GM21825 (cell line): ENCODE measurements at regions not wholly inside any gene's neighbourhood (a gene's known extent, or its start where the extent isn't known, plus 50 kb on each side); places are given as distances from the start of the nearest gene placed in this dataset.
"Not testable (repeated sequence)": the region's sequence is repeated elsewhere in the genome, so short reads cannot be mapped to it uniquely, and the experiment has no call there.

ENCODE experiments used
- ATAC-seq: cut with Tn5 transposase; IDR thresholded peaks from one replicate; pipeline ENCODE4 v1.9.1; 2021; ENCODE audit warnings: mild to moderate bottlenecking, moderate library complexity; ENCODE audit not compliant: unreplicated experiment

DNA sequence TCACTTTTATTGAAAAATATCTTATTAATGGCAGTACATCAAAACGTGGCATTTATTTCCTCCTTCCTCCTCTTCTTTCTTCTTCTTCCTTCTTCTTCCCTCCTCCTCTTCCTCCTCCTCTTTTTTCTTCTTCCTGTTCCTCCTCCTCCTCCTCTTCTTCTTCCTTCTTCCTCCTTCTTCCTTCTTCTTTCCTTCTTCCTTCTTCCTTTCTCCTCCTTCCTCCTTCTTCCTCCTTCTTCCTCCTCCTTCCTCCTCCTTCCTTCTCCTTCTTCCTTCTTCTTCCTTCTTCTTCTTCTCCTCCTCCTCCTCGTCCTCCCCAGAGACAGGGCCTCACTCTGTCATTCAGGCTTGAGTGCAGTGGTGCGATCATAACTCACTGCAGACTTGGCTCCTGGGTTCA is 457.2 kb downstream of the AEBP2 start:
- ATAC-seq, result no peak

DNA sequence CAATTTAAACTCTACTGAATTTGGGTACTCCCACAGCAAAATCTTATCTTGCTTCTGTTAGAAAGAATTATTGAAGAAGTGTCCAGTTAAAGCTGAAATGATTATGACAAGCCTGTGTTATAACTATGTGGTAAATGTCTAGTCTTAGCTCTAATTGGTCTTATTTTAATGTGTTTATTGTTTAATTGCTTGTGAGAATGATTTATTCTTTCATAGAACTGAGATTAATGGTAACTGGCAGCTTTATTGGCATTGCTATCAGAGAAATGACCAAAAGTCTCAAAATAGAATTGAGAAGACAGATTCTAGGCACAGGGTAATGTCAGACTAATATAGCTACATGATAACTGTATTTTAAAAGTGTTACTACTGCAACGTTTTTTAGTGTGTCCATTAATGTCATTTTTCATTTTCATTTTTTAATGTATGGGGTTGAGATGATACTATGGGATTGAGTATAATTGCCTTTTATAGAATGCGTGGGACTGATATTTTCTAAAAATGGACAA is 458.7 kb downstream of the AEBP2 start:
- no peak for ATAC-seq

DNA sequence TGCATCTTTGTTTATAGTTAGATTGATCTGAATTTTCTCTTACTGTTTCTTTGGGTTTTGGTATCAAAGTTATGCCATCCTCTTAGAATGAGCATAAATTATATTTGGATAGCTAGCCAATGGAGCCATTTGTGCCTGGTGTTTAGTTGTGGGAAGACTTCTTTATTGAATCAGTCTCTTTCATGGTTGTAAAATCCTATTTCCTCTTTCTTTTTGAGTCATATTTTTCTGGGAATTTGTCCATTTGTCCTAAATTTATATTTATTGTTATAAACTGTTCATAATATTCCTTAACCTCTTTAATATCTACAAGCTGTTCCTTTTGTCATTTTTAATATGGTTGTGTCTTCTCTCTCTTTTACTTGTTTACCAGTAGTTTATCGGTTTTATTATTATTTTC is 462.5 kb downstream of the AEBP2 start:
- no peak for ATAC-seq

DNA sequence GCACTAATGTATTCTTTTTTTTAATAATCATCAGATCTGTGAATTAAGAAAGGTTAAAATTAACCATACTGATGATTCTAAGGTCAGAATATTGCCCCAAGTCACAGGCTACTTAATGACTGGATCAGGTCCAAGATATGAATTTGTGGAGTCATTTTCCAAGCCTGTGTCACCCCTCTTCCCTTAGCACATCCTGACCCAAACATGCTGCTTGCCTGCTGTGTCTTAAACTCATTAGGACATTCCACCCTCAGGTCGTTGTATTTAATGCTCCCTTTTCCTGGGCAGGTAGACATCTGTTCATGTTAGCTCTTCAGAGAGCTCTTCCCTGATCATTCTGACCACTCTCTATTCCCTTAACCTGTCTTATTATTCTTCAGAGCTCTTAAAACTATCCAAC is 463.5 kb upstream of the PDE3A start:
- ATAC-seq, result no peak

DNA sequence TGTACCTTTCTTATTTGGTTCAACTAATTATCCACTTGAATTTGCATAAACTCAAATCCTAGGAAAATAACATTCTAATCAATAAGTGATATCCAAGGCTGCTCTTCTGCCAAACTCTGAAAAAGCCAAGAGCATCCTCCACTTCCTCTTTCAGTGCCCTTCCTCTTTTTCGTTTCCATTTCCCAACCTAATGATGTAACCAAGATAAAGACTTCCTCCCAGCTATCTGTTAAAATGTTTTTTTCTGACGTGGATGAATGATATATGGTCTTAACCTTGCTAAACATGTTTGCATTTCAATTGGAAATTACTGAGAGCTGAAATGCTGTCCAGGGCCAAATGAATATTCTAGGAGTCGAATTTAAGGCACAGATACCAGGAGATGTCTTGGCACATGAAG is 459.5 kb upstream of the PDE3A start:
- ATAC-seq, result no peak

DNA sequence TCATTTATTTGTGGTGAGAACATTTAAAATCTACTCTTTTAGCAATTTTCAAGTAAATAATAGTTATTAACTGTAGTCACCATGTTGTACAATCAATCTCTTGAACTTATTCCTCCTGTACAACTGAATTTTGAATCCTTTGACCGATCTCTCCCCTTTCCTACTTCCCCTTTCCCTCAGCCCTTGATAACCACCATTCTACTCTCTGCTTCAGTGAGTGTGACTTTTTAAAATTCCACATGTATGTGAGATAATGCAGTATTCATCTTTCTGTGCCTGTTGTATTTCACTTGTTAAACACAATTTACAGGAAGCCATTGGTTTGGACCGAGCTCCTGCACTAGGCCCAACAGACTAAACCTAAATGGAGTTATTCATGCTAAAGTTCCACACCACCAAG is 458.9 kb upstream of the PDE3A start:
- ATAC-seq, result no peak

DNA sequence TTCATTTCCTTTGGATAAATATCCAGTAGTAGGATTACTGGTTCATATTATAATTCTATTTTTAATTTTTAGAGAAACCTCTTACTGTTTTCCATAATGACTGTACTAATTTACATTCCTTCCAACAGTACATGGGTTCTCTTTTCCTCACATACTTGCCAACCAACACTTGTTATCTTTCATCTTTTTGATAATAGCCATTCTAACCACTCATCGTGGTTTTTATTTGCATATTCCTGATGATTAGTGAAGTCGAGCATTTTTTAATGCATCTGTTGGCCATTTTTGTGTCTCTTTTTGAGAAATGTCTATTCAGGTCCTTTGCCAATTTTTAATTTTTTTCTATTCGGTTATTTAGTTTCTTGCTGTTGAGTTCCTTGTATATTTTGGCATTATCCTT is 457.7 kb upstream of the PDE3A start:
- ATAC-seq, result no peak

DNA sequence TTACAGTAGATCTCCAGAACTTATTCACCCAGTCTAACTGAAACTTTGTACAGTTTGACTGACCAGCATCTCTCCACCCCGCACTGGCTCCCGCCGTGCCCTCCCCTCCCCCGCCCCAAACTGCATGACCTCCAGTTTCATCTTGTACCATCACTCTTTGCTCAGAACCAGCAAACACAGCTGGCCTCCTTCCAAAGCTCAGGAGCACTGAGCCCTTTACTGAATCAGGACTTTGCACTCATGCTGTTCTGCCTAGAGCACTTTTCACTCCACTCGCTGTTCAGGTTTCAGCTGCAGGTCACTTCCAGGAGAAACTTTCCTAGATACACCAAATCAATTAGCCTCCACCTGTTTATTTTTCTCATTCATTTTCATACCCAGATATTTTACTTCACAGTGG is 455.3 kb upstream of the PDE3A start:
- no peak for ATAC-seq

DNA sequence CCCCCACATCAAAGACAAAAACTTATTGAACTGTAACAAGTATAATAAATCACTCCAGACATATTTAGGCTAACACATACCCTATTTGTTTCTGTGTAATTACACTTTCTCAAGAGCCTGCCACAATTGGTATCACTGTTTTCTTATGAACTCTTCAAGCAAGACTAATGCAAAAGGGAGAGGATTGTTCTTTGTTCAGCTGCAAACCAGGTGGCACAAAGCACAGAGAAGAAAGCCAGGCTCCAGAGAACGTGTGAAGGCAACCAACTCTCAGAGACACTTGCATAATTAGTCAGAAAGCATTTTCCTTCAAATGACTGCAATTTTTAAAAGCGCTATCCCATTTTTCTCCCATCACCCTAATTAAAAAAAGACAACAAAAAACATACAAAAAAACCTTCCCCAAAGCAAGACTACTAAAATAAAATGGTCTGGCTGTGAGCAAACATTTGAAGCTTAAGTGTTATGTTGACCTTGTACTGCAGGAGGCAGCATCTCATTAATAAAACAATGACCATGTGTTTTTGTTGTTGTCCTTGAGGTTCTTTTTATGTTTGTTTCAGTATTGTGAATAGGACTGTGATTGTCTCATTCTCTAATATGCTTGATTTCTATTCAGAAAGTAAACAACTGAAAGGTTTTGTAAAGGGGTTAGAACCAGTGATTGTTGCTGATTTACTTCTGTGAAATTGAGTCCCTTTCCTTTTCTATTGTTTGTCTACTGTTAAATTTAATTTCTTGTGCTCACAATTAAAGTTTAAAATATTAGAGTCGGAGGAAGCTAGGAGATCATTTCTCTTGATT is 452.7 kb upstream of the PDE3A start:
- ATAC-seq, result no peak

DNA sequence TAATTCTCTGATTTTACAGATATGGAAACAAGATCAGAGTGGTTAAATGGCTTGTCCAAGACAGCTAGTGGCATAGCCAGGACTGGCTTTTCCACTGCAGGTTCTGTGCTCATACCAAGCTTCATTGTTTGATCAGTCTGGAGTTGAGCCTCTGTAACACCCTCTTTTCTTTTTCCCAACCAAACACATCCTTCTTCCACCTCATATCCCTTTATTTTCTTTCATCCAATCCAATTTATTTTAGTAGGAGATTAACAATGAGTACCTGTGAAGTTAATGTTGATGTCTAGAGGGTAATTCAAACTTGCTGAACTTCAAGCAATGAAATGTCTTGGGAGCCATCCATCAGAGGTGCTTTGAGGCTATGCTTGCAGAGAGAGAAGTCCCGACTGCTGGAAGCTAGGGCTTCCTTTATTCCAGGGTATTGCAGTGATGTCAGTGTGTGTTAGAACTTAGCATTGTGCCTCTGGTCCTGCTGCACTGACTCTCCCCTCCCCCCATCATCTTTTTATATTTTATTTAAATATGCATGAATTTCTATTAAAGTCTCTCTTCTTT is 452.1 kb upstream of the PDE3A start:
- no peak for ATAC-seq

DNA sequence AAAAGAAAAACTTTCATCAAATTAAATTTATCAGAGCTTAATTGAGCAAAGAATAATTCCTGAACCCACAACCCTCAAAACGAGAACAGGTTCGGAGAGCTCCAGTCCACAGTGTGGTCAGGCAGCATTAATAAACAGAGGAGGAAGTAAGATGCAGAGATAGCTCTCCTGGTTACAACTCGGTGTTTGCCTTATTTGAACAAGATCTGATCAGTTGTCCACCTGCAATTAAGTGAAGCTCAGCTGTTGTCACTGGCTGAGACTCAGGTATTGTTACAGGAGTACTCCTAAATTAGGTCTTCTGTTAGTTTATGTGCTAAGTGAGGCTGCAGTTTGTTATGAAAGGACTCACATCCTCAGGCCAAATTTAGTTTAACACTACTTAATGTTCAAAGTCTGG is 451.4 kb upstream of the PDE3A start:
- ATAC-seq, result no peak

DNA sequence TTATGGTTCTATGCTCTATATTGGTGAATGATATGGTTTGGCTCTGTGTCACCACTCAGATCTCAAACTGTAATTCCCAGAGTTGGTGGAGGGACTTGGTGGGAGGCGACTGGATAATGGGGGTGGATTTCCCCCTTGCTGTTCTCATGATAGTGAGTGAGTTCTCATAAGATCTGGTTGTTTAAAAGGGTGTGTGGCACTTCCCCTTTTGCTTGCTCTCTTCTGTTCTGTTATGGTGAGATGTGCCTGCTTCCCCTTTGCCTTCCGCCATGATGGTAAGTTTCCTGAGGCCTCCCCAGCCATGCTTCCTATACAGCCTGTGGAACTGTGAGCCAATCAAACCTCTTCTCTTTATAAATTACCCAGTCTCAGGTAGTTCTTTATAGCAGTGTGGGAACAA is 446.6 kb upstream of the PDE3A start:
- not testable (repeated sequence) for ATAC-seq

DNA sequence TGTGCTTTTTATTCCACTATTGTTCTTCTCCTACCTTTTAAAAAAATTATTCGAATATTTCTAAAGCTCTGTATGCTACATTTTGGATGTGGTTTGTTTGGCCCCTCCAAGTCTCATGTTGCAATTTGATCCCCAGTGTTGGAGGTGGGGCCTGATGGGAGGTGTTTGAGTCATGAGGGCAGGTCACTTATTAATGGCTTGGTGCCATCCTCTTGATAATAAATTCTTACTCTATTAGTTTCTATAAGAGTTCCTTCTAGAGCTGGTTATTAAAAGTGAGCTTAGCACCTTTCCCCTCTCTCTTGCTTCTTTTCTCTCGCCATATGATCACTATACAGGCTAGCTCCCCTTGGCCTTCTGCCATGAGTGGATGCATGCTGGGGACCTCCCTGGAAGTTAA is 445.6 kb upstream of the PDE3A start:
- no peak for ATAC-seq

DNA sequence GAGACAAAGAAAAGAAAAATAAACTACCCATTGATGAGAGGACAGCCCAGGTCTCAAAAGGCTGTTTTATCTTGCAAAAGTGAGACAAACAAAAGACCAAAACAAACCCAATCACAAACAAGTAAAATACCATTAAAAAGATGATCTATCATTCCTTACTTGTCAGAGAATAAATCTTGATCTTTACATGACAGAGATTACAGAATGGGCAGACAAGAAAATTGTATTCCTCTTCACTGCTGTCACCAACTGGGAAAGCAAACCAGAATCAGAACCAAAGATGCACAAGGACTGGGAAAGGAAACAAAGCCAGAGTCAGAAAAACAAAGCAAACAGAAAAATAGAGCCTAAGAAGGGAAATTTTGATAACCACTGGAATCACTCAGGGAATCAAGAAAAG is 444.0 kb upstream of the PDE3A start:
- ATAC-seq, result no peak

DNA sequence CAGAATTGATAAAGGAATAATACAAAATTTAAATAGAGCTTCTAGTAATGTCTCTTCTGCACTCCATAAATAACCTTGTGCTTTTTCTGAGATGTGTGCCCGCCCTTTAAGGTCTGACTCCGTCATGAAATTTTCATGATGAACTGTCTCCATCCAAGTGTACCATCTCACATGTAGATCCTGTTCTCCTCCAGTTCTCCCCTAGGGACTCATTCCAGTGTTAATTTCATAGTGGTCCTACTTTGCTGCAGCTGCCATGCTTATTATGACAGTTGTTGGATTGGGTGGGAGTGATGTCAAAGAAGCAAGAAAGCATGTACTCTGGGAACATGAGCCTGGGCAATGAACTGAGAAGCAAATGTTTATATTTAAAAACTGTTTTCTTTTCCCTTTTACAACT is 442.5 kb upstream of the PDE3A start:
- no peak for ATAC-seq

DNA sequence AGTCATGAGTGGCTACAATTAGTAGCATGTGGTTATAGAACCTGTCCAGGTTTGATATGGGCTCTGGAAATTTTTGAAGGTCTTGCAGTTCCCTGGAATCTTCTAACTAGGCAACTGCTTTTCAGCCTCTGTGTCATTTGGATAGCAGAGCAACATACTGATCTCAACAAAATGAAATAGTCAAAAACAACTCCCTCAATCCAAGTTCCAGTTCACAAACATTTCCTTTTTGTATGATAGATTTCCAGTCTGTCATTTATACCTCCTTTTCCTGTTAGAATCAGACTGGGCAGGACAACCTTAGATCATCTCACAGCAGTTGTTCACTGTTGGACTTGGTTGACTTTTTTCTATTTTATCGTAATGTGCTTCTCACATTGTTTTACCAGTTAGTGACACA is 442.1 kb upstream of the PDE3A start:
- no peak for ATAC-seq

DNA sequence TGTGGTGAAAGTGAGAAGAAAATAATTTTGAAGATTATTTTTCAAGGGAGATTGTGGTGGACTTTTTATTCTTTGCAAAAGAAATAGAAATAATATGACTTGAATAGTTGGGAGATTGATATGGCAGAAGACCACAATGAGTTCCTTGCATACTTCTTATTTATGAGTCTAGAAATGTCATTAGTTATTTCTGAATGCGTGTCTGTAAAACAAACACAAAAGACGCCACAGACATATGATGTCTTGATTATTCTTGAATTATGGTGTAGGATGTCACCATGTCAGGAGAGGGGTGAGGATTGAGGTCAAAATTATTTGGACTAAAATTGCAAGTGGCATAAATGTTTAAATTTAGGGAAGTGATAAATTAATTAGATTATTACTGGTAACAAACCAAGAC is 440.7 kb upstream of the PDE3A start:
- ATAC-seq, result no peak

DNA sequence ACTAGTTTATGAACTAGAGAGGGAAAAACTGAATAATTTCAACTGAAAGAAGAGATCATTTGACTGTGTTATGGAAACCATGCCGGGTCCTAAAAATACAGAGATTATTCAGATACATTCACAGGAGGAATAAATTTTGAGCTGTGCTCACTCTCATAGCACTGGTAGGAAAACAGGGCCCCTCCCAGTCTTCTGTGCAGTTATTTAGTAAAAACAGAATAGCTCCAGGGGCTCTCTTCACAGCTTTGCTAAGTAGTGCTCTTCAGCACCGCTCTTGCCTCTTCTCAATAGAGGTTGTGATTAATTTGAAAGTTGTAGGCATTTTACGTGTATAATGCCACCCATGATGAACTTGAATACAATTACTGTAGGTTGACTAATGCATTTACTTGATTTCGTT is 435.9 kb upstream of the PDE3A start:
- no peak for ATAC-seq

DNA sequence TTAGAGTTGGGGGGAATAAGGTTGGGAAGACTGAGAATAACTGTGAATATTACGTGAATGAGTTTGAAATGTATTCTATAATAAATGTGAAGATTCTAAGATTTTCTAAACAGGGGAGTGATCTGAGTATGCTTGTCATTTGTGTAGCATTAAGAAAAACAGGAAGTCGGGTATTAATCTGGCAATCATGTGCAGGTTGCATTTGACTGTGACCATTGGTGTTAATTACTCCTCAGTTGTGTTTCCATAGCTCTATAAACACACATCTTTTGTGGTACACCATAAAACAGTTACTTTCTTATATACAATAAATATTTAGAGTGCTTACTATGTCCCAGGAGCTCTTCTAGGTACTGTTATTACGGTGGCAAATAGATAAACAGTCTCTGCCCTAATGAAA is 434.4 kb upstream of the PDE3A start:
- no peak for ATAC-seq

DNA sequence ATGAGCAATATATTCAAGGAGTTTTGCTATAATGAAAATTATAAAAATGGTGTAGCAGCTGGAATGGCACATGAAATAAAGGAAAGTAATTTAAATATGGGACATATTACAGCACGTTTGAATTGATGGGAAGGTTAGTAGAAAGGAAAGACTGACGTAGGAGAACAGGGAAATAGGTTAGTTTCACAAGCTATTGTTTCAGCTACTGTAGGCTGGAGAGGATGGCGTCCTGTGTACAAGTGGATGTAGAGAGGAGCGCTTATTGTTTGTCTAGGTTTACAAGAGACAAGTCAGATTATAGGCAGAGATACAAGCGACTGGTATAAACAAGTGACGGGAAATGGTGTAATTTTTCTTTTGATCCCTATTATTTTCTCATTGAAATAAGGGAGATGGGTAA is 431.2 kb upstream of the PDE3A start:
- no peak for ATAC-seq

DNA sequence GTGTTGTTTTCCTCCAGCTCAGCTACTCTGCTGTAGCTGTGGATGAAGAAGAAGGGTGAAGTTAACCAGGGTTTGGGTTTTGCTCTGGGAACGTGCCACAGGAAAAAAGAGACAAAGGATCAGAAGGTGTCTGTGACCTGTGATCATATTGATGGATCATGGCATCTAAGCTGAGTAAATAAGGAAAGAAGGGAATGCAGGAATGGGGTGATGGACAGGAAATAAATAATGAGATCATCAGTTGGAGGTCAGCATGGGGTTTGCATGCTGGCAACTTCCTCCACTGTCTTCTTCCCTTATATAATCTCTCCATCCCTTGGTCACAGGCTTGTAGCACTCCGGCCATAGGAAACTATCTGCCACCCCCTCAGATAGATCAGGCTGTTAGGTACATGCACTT is 430.3 kb upstream of the PDE3A start:
- ATAC-seq, result no peak

DNA sequence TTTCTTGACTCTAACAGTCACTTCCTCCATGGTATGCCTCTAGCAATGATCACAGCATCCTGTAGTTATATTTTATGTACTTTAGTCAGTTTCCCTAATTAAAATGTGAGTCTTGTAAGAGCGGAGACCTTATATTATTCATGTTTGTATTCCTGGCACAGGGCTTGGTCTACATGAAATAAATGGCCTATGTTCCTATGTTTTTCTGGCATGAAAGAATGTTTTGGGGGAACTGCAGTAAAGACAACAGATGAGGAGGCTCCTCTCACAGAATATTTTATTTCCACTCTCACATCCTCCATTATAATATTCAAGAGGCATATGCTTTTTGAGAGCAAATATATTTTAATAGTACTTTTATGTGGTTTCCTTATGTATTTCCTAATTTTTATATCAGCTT is 429.8 kb upstream of the PDE3A start:
- no peak for ATAC-seq

DNA sequence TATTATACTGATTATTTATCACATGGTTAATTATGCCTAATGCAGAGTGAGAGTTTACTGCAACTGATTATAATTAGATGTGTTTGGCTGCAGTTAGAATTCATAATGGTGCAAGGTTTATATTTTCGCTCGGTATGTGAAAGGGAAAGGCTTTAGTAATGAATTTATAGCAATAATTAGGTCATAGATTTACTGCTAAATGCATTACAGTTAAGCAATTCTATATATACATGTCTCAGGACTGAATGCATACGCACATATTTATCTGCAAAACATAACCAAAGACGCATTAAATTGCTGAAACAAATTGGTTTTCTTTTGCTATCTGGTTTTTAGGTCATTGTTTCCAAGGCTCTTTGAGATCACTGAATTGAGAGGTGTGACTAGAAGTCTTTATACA is 428.1 kb upstream of the PDE3A start:
- ATAC-seq, result no peak
